ENCODE measurements at regions not wholly inside any gene's neighbourhood (a gene's known extent, or its start where the extent isn't known, plus 50 kb on each side); places are given as distances from the start of the nearest gene placed in this dataset.

DNA sequence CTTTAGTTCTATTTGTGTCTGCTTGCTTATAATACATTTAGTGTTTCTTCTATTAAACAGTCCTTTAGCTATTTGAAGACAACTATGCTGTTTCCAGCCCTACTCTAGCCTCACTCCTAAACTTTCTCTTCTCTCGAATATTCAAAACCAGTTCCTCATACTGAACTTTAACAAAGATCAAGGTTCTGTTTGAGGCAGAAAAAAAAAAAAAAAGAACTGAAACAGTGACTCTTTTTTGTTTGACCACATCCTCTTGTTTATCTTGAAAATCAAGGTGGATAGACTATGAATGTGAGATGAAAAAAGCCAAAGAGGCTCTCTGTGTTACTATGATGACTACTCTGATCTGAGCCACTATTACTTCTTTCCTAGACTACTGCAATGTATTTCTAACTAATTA, 154.3 kb downstream of the ZNF365 start:
- TF ChIP-seq, protein P1, sequence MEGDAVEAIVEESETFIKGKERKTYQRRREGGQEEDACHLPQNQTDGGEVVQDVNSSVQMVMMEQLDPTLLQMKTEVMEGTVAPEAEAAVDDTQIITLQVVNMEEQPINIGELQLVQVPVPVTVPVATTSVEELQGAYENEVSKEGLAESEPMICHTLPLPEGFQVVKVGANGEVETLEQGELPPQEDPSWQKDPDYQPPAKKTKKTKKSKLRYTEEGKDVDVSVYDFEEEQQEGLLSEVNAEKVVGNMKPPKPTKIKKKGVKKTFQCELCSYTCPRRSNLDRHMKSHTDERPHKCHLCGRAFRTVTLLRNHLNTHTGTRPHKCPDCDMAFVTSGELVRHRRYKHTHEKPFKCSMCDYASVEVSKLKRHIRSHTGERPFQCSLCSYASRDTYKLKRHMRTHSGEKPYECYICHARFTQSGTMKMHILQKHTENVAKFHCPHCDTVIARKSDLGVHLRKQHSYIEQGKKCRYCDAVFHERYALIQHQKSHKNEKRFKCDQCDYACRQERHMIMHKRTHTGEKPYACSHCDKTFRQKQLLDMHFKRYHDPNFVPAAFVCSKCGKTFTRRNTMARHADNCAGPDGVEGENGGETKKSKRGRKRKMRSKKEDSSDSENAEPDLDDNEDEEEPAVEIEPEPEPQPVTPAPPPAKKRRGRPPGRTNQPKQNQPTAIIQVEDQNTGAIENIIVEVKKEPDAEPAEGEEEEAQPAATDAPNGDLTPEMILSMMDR (IDR thresholded peaks at IDR 0.05): no peak
- TF ChIP-seq POLR2AphosphoS5 (IDR thresholded peaks at IDR 0.05) (no peak), POLR2A (IDR thresholded peaks at IDR 0.05) (no peak)
- DNase-seq (ENCODE audit: low spot score in 2 of 2): no peak
- Histone ChIP-seq H3K36me3 (no peaks in the 10 kb centered on the region), H3K27ac (no peak overlapping the region), H3K4me3 (no peak overlapping the region), H3K27me3 (no peaks in the 10 kb centered on the region), H3K4me1 (peaks cover 3 to 8% of the 10 kb centered on the region in 2 donors), H3K9me3 (no peaks in the 10 kb centered on the region)
- intact Hi-C loops (cut with DNase I; ENCODE audit: low total_unique reads): no loop called here

DNA sequence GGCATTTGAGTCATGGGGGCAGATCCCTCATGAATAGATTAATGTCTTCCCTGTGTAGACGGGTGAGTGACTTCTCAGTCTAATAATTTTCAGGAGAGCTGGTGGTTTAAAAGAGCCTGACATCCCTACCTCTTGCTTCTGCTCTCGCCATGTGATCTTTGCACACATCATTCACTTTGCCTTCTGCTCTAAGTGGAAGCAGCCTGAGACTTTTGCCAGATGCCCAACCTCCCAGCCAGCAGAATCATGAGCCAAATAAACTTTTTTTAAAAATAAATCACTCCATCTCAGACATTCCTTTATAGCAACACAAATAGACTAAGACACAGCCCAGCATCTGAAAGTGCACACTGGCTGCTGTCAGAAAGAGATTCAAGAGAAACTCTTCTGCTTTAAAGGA, 155.2 kb downstream of the ZNF365 start:
- intact Hi-C loops (cut with DNase I; ENCODE audit: low total_unique reads): no loop called here
- DNase-seq (ENCODE audit: low spot score in 2 of 2): no peak
- Histone ChIP-seq H3K4me1 (peaks cover 3 to 8% of the 10 kb centered on the region in 2 donors), H3K4me3 (no peak overlapping the region), H3K27me3 (no peaks in the 10 kb centered on the region), H3K27ac (no peak overlapping the region), H3K36me3 (no peaks in the 10 kb centered on the region), H3K9me3 (no peaks in the 10 kb centered on the region)
- no peak for TF ChIP-seq POLR2A (IDR thresholded peaks at IDR 0.05)
- TF ChIP-seq, protein P1 (IDR thresholded peaks at IDR 0.05): no peak
- TF ChIP-seq POLR2AphosphoS5 (IDR thresholded peaks at IDR 0.05): no peak

DNA sequence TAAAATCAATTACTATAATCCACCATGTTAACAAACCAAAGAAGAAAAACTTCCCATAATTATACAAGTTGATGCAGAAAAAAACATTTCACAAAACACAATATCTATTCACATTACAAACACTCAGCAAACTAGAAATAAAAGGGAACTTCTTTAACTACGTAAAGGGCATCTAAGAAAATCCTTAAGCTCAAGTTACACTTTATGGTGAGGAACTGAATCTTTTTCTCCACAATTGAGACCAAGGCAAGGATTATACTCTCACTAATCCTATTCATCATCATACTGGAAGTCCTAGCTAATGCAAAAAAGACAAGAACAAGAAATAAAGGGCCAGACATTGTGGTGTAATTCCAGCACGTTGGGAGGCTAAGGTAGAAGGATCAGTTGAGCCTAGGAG, 159.9 kb downstream of the ZNF365 start:
- TF ChIP-seq, protein P1 (IDR thresholded peaks at IDR 0.05): no peak
- no peak for TF ChIP-seq POLR2A (IDR thresholded peaks at IDR 0.05)
- TF ChIP-seq POLR2AphosphoS5 (IDR thresholded peaks at IDR 0.05): no peak
- no peaks in the 10 kb centered on the region for H3K9me3 ChIP-seq
- H3K27me3 ChIP-seq: no peaks in the 10 kb centered on the region
- DNase-seq (ENCODE audit: low spot score in 2 of 2): no peak
- no peaks in the 10 kb centered on the region for H3K36me3 ChIP-seq
- intact Hi-C loops (cut with DNase I; ENCODE audit: low total_unique reads): no loop called here
- H3K4me3 ChIP-seq: no peak overlapping the region
- no peak overlapping the region for H3K27ac ChIP-seq
- H3K4me1 ChIP-seq: no peaks in the 10 kb centered on the region

DNA sequence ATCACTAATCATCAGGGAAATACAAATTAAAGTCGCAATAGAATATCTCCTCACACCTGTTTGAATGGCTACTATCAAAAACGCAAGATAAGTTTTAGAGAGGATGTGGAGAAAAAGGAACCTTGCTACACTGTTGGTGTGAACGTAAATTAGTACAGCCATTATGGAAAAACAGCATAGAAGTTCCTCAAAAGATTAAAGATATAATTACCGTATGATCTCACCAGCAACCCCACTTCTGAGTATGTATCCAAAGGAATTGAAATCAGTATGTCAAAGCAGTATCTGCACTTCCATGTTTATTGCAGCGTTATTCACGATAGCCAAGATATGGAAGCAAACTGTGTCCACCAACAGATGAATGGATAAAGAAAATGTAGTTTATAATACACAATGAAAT, 164.4 kb downstream of the ZNF365 start:
- no peak for DNase-seq (ENCODE audit: low spot score in 2 of 2)
- no peaks in the 10 kb centered on the region for H3K36me3 ChIP-seq
- TF ChIP-seq, protein P1 (IDR thresholded peaks at IDR 0.05): no peak
- TF ChIP-seq POLR2AphosphoS5 (IDR thresholded peaks at IDR 0.05) (no peak), POLR2A (IDR thresholded peaks at IDR 0.05) (no peak)
- H3K4me3 ChIP-seq: no peak overlapping the region
- no peaks in the 10 kb centered on the region for H3K4me1 ChIP-seq
- H3K9me3 ChIP-seq: no peaks in the 10 kb centered on the region
- no peak overlapping the region for H3K27ac ChIP-seq
- intact Hi-C loops (cut with DNase I; ENCODE audit: low total_unique reads): no loop called here
- no peaks in the 10 kb centered on the region for H3K27me3 ChIP-seq

DNA sequence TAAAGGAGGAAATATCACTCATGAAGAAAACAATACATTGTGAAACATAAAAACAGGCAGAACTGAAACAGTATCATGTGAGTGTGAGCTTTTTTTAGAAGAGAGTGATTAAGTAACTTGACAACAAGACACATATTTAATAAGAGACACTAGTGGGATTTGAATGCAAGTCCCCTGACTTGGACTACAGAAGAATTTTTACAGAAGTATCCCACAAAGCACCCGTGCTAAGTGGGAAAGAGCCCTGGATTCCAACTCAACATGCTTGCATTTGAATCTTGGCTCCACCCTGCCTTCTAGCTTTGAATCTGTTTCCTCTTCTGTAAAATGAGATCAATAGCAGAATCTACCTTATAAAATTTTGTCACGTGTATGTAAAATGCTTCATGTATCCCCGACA, 166.2 kb downstream of the ZNF365 start:
- no peak for TF ChIP-seq POLR2AphosphoS5 (IDR thresholded peaks at IDR 0.05)
- no peak for TF ChIP-seq POLR2A (IDR thresholded peaks at IDR 0.05)
- TF ChIP-seq, protein P1 (IDR thresholded peaks at IDR 0.05): no peak
- Histone ChIP-seq H3K4me1 (no peaks in the 10 kb centered on the region), H3K27ac (no peak overlapping the region), H3K36me3 (no peaks in the 10 kb centered on the region), H3K9me3 (no peaks in the 10 kb centered on the region), H3K4me3 (no peak overlapping the region), H3K27me3 (no peaks in the 10 kb centered on the region)
- DNase-seq (ENCODE audit: low spot score in 2 of 2): no peak
- intact Hi-C loops (cut with DNase I; ENCODE audit: low total_unique reads): no loop called here

Data from breast epithelium (tissue), 4 donors.